HCT116 (cell line): ENCODE measurements at regions not wholly inside any gene's neighbourhood (a gene's known extent, or its start where the extent isn't known, plus 50 kb on each side); places are given as distances from the start of the nearest gene placed in this dataset.

Source experiments
- ATAC-seq: fragments of 200-7000 bp; cut with Tn5 transposase; 2 replicates; pipeline ENCODE4 v1.9.1; 2020; ENCODE audit warnings: mild to moderate bottlenecking, moderate library complexity
- BruUV-seq: library from RNA; stranded (reverse); fragments of 400-500 nt; replicated peaks from 2 replicates; lab custom pipeline; 2021; lab: Mats Ljungman, UMichigan
- CTCF ChIA-PET: fragments of 300-600 bp; sonication (Branson Sonifier 250); formaldehyde crosslinking; loops from one replicate; lab custom pipeline; 2021; ENCODE audit warnings: antibody characterized with exemption; lab: Charles Lee
- POLR2A ChIA-PET: fragments of 300-600, 350-600 bp; sonication (Branson Sonifier 250); formaldehyde crosslinking; loops from one replicate; lab custom pipeline; 2021; ENCODE audit warnings: antibody characterized with exemption; lab: Charles Lee
- RAD21 ChIA-PET, 2 experiments: fragments of 300-600 bp; sonication (Branson Sonifier 250); formaldehyde crosslinking; loops; one replicate each; lab custom pipeline; 2023; ENCODE audit warnings: low total read pairs in 2 of 2; ENCODE audit not compliant: uncharacterized antibody in 2 of 2, unreplicated experiment in 2 of 2, low non-redundant PET in 1 of 2; lab: Charles Lee
- DNase-seq: peaks from one replicate; pipeline ENCODE4 v3.0.0-alpha.2; 2010; ENCODE audit warnings: low read depth, low spot score
- H2AFZ ChIP-seq: fragments of 200-600 bp; shearing (Covaris generic), sonication (generic); 2 replicates; pipeline ENCODE4 v1.6.1; 2017; ENCODE audit warnings: low read depth, mixed run types, mixed read lengths, antibody characterized with exemption, low read length; ENCODE audit not compliant: poor library complexity, severe bottlenecking
- H3K27ac ChIP-seq: 2 replicates; pipeline ENCODE4 v1.5.1; 2012; ENCODE audit warnings: low read depth, low read length
- H3K27me3 ChIP-seq: fragments of 200-600 bp; sonication (generic); 2 replicates; pipeline ENCODE4 v1.6.1; 2016; ENCODE audit warnings: mixed run types, low read length, mixed read lengths; ENCODE audit not compliant: insufficient read depth
- H3K36me3 ChIP-seq, 2 experiments: fragments of 200-500 bp in 1 of 2; fragments of 200-600 bp in 1 of 2; sonication (Bioruptor generic) in 1 of 2; sonication (generic) in 1 of 2; 2 replicates each; pipeline versions ENCODE4 v1.5.1 to v1.6.1; 2014 to 2016; ENCODE audit warnings: low read length in 2 of 2, inconsistent platforms in 1 of 2, mixed read lengths in 1 of 2, mixed run types in 1 of 2; ENCODE audit not compliant: insufficient read depth in 2 of 2, control insufficient read depth in 1 of 2
- H3K4me1 ChIP-seq, 2 experiments: fragments of 200-600 bp in 1 of 2; sonication (generic) in 1 of 2; 2 replicates each; pipeline versions ENCODE4 v1.5.1 to v1.6.1; 2012 to 2017; ENCODE audit warnings: low read length in 2 of 2, inconsistent platforms in 1 of 2, mild to moderate bottlenecking in 1 of 2, mixed read lengths in 1 of 2, mixed run types in 1 of 2, moderate library complexity in 1 of 2; ENCODE audit not compliant: insufficient read depth in 2 of 2, control insufficient read depth in 1 of 2
- H3K4me2 ChIP-seq: fragments of 200-600 bp; sonication (generic); 2 replicates; pipeline ENCODE4 v1.6.1; 2017; ENCODE audit warnings: mixed run types, low read length, mixed read lengths
- H3K4me3 ChIP-seq, 2 experiments: fragments of 200-600 bp in 1 of 2; sonication (generic) in 1 of 2; replicated peaks in 1 of 2; 2 replicates each; pipeline ENCODE4 v1.5.1; 2011 to 2016; ENCODE audit warnings: low read length in 2 of 2, control low read depth in 1 of 2, low read depth in 1 of 2, mild to moderate bottlenecking in 1 of 2, mixed read lengths in 1 of 2, mixed run types in 1 of 2
- H3K79me2 ChIP-seq: fragments of 200-600 bp; sonication (generic); 2 replicates; pipeline ENCODE4 v1.6.1; 2017; ENCODE audit warnings: mild to moderate bottlenecking, mixed run types, low read length, moderate library complexity, mixed read lengths; ENCODE audit not compliant: insufficient read depth
- H3K9ac ChIP-seq: fragments of 200-600 bp; sonication (generic); 2 replicates; pipeline ENCODE4 v1.6.1; 2016; ENCODE audit warnings: low read length, mixed read lengths
- H3K9me2 ChIP-seq: fragments of 200-600 bp; sonication (generic), shearing (Covaris generic); 2 replicates; pipeline ENCODE4 v1.6.1; 2017; ENCODE audit warnings: mixed run types, mild to moderate bottlenecking, moderate library complexity; ENCODE audit not compliant: insufficient read depth
- H3K9me3 ChIP-seq, 2 experiments: fragments of 200-500 bp in 1 of 2; fragments of 200-600 bp in 1 of 2; sonication (Bioruptor generic) in 1 of 2; sonication (generic) in 1 of 2; 2 replicates each; pipeline ENCODE4 v1.6.1; 2014 to 2017; ENCODE audit warnings: low read length in 2 of 2, mixed read lengths in 2 of 2, inconsistent platforms in 1 of 2, low read depth in 1 of 2, mild to moderate bottlenecking in 1 of 2, mixed run types in 1 of 2, moderate library complexity in 1 of 2; ENCODE audit not compliant: control insufficient read depth in 1 of 2, insufficient read depth in 1 of 2
- H4K20me1 ChIP-seq: fragments of 200-600 bp; sonication (generic), shearing (Covaris generic); 2 replicates; pipeline ENCODE4 v1.6.1; 2017; ENCODE audit warnings: mixed run types, mild to moderate bottlenecking, moderate library complexity; ENCODE audit not compliant: insufficient read depth
- CBX3 ChIP-seq: IDR thresholded peaks from 2 replicates; pipeline ENCODE4 v1.6.1; 2012; ENCODE audit warnings: low read depth
- CEBPB ChIP-seq: IDR thresholded peaks from 2 replicates; pipeline ENCODE4 v1.6.1; 2012; ENCODE audit warnings: low read depth
- ELF1 ChIP-seq: IDR thresholded peaks from 2 replicates; pipeline ENCODE4 v1.6.1; 2012; ENCODE audit warnings: low read depth, borderline replicate concordance
- EZH2 ChIP-seq: fragments of 200-600 bp; sonication (generic); IDR thresholded peaks from 2 replicates; pipeline ENCODE4 v1.6.1; 2017; ENCODE audit warnings: antibody characterized with exemption, mixed run types
- FOSL1 ChIP-seq: IDR thresholded peaks from 2 replicates; pipeline ENCODE4 v1.6.1; 2012; ENCODE audit warnings: low read depth
- JUND ChIP-seq: IDR thresholded peaks from 2 replicates; pipeline ENCODE4 v1.6.1; 2012
- RAD21 ChIP-seq: IDR thresholded peaks from 2 replicates; pipeline ENCODE4 v1.6.1; 2012; ENCODE audit warnings: low read depth, mild to moderate bottlenecking
- SIN3A ChIP-seq: IDR thresholded peaks from 2 replicates; pipeline ENCODE4 v1.6.1; 2012; ENCODE audit warnings: low read depth
- TCF7L2 ChIP-seq: IDR thresholded peaks from 2 replicates; pipeline ENCODE4 v1.7.0; 2011; ENCODE audit warnings: borderline replicate concordance, inconsistent platforms; ENCODE audit not compliant: insufficient read depth, insufficient read length; ENCODE audit errors: extremely low read depth
- ZFX ChIP-seq: fragments of 450-650 bp; IDR thresholded peaks from 2 replicates; pipeline ENCODE4 v1.6.1; 2017
- intact Hi-C: fragments of 100-400 bp; cut with micrococcal nuclease; formaldehyde crosslinking; loops from 2 replicates; pipeline ENCODE4 v1.10.0; 2022
- TF ChIP-seq, protein P1 (sequence below): IDR thresholded peaks from 2 replicates; pipeline ENCODE4 v1.6.1; 2012; ENCODE audit warnings: low read depth
- TF ChIP-seq, protein P2 (sequence below), 3 experiments: fragments of 200-600 bp in 1 of 3; sonication (generic) in 1 of 3; IDR thresholded peaks in 2 of 3; conservative IDR thresholded peaks in 1 of 3; 2 replicates each; pipeline ENCODE4 v1.5.1; 2012 to 2017; ENCODE audit warnings: low read depth in 2 of 3, low read length in 2 of 3, antibody characterized with exemption in 1 of 3, borderline replicate concordance in 1 of 3, control low read depth in 1 of 3, mild to moderate bottlenecking in 1 of 3, mixed read lengths in 1 of 3, mixed run types in 1 of 3, moderate library complexity in 1 of 3; ENCODE audit not compliant: insufficient read depth in 1 of 3
- TF ChIP-seq, protein P3 (sequence below): IDR thresholded peaks from 2 replicates; pipeline ENCODE4 v1.6.1; 2012

DNA sequence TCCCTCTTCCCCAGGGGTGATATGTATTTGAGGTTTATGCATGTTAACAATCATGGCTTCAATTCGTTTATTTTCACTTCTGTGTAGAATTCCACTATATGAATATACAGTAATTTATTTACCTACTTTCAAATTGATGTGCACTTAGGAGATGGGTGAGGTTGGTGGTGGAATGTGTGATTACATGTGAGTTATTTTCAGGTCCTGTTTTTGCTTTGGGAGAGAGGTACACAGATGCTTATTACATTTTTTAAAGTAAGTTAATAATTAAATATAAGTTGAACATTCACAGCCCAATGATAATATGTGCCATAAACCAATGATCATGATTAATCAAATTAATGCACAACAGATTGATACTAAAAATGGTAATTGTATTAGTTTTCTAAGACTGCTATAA, 79.5 kb downstream of the SPRY1 start:
- ATAC-seq (no peak), DNase-seq (no peak)
- no peak for TF ChIP-seq ZFX
- TF ChIP-seq, protein P1, sequence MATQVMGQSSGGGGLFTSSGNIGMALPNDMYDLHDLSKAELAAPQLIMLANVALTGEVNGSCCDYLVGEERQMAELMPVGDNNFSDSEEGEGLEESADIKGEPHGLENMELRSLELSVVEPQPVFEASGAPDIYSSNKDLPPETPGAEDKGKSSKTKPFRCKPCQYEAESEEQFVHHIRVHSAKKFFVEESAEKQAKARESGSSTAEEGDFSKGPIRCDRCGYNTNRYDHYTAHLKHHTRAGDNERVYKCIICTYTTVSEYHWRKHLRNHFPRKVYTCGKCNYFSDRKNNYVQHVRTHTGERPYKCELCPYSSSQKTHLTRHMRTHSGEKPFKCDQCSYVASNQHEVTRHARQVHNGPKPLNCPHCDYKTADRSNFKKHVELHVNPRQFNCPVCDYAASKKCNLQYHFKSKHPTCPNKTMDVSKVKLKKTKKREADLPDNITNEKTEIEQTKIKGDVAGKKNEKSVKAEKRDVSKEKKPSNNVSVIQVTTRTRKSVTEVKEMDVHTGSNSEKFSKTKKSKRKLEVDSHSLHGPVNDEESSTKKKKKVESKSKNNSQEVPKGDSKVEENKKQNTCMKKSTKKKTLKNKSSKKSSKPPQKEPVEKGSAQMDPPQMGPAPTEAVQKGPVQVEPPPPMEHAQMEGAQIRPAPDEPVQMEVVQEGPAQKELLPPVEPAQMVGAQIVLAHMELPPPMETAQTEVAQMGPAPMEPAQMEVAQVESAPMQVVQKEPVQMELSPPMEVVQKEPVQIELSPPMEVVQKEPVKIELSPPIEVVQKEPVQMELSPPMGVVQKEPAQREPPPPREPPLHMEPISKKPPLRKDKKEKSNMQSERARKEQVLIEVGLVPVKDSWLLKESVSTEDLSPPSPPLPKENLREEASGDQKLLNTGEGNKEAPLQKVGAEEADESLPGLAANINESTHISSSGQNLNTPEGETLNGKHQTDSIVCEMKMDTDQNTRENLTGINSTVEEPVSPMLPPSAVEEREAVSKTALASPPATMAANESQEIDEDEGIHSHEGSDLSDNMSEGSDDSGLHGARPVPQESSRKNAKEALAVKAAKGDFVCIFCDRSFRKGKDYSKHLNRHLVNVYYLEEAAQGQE = no peak
- no peak for TF ChIP-seq JUND
- TF ChIP-seq FOSL1 = no peak
- TF ChIP-seq RAD21 = no peak
- TF ChIP-seq ELF1 = no peak
- no peak for TF ChIP-seq CBX3
- no peak for TF ChIP-seq EZH2
- TF ChIP-seq, protein P2, sequence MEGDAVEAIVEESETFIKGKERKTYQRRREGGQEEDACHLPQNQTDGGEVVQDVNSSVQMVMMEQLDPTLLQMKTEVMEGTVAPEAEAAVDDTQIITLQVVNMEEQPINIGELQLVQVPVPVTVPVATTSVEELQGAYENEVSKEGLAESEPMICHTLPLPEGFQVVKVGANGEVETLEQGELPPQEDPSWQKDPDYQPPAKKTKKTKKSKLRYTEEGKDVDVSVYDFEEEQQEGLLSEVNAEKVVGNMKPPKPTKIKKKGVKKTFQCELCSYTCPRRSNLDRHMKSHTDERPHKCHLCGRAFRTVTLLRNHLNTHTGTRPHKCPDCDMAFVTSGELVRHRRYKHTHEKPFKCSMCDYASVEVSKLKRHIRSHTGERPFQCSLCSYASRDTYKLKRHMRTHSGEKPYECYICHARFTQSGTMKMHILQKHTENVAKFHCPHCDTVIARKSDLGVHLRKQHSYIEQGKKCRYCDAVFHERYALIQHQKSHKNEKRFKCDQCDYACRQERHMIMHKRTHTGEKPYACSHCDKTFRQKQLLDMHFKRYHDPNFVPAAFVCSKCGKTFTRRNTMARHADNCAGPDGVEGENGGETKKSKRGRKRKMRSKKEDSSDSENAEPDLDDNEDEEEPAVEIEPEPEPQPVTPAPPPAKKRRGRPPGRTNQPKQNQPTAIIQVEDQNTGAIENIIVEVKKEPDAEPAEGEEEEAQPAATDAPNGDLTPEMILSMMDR (IDR thresholded peaks at IDR 0.05 in 2 of 3, conservative IDR thresholded peaks at IDR 0.05 in 1 of 3; ENCODE audit: borderline replicate concordance in 1 of 3, insufficient read depth in 1 of 3, low read depth in 2 of 3, low read length in 2 of 3) = no peak
- TF ChIP-seq, protein P3, sequence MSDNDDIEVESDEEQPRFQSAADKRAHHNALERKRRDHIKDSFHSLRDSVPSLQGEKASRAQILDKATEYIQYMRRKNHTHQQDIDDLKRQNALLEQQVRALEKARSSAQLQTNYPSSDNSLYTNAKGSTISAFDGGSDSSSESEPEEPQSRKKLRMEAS = no peak
- TF ChIP-seq SIN3A = no peak
- no peak for TF ChIP-seq CEBPB
- no peak for TF ChIP-seq TCF7L2
- no peaks in the 10 kb centered on the region for H3K27me3 ChIP-seq
- H3K27ac ChIP-seq = no peak overlapping the region
- no peaks in the 10 kb centered on the region for H3K9me3 ChIP-seq
- ChIA-PET CTCF (no interaction called here), RAD21 (no interaction called here), POLR2A (no interaction called here)
- intact Hi-C loops = no loop called here
- H3K36me3 ChIP-seq = no peaks in the 10 kb centered on the region
- H3K9me2 ChIP-seq = no peaks in the 10 kb centered on the region
- H4K20me1 ChIP-seq = no peaks in the 10 kb centered on the region
- no peak overlapping the region for H2AFZ ChIP-seq
- no peak overlapping the region for H3K9ac ChIP-seq
- H3K79me2 ChIP-seq = no peaks in the 10 kb centered on the region
- no peak overlapping the region for H3K4me2 ChIP-seq
- no peak overlapping the region for H3K4me3 ChIP-seq
- no TSS peak for BruUV-seq
- H3K4me1 ChIP-seq = peaks cover 19 to 28% of the 10 kb centered on the region in 2 experiments
